GM19025 (cell line): ENCODE measurements at regions not wholly inside any gene's neighbourhood (a gene's known extent, or its start where the extent isn't known, plus 50 kb on each side); places are given as distances from the start of the nearest gene placed in this dataset.

Experiments
- ATAC-seq: cut with Tn5 transposase; IDR thresholded peaks from one replicate; pipeline ENCODE4 v1.9.1; 2021; ENCODE audit warnings: mild to moderate bottlenecking, low read depth, moderate library complexity; ENCODE audit not compliant: unreplicated experiment

DNA sequence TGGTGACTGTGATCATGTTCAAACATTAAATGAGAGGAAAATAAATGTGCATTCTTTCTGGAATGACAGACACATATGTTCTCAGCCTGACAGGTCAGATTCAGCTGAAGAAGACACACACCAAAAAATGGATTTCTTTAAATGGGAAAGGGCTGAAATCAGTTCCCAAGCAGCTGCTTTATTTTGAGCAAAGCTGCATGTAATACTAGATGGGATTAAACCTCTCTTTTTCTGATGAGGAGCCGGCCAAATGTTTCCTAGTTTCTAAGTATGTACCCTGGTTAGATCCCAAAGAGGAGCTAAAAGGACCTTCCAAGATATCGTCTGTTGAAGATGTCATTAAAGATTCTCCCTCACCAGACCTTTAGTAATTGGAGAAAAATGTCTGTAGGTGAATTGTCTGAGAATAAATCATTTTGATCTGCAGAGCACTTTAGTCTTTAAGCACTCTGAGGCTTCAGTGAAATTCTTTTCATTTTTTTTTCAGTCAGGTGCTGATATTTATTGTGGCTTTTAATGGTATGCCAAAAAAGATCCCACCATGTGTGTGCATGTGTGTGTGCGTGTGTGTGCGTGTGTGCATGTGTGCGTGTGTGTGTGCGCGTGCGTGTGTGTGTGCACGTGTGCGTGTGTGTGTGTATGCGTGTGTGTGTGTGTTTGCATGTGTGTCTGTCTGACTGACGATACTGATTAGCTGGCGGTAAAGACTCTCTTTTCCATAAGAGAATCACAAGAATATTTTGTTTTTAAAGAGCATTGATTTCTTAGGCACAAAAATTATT lies 175.8 kb downstream of the IRS1 start:
- no peak for ATAC-seq

DNA sequence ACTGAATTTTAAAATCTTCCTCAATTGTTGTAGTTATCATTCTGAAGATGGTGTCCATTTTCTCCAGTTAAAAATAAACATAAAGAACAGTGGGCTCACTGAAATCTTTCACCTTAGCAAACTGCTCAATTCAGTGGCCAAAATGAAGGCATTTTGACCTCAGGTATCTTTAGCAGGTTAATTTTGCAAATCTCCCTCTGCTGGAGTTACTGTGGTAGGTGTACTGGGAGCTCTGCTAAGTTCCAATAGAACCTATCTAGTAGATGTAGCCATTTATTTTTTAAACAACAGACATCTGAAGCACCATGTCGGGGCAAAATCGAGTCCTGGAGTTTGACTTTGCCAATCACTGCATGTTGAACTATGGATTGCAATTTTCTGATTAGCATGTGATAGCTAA lies 177.1 kb downstream of the IRS1 start:
- no peak for ATAC-seq

DNA sequence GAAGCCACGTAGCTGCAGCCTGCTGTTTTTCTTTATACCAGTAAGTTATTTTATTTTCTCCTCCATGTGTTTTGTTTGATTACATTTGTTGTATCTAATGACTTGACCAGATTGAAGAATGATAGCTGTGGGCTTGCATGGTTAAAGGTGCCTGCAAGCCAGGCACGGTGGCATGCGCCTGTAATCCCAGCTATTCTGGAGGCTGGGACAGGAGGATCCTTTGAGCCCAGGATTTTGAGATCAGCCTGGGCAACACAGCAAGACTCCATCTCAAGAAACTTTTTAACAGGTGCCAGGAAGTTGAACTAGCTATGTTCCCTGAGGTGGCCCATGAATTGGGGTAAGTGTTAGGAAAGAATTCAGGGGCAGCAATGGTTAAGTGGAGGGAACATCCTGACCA lies 179.4 kb downstream of the IRS1 start:
- no peak for ATAC-seq

DNA sequence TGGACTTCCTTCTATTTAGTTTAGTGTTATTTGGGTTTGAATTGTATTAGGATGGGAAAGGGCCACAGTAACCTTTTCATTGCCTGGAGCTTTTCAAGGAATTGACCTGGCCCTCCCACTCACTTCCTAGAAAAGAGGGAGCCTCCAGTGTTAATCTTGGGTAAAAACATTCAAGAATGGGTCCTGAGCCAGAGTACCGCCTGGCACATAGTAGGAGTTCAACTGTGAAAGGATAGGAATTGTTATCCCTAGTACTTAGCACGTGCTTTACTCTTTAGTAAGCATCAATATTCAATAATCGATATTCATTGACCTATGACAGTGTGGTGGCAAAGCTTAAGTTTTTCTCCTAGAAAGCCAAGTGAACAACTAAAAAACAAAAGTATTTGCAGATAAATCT lies 179.9 kb downstream of the IRS1 start:
- no peak for ATAC-seq

DNA sequence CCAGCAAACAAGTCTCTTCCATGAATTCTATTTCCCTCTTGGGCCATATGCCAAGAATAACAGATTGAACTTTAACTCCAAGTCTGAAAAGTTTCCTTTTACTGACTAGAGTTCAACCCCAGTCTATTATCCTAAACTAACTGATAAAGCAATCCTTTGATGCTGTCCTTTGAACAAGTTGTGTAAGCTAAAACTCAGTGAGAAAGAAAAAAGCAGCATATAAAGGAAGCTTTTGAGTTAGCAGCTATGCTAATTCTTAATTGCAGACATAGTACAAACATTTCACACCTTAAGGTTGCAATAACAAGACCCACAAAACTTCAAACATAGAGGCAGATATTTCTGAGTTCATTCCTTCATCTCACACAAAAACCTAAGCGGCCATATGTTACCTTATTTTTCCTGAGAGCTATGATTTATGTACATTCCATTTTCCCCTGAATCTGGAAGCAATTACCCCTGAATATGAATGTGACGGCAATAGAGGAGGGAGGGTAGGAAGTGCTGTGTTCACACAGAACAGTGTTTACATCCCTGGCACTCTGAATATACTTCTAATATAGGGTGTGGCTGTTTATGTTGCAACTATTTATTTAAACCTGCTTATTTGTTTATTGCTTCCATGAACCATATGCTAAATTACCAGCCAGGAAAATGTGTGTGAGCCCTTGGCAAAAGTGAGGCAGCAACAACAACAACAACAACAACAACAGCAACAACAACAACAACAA lies 180.6 kb downstream of the IRS1 start:
- ATAC-seq = no peak

DNA sequence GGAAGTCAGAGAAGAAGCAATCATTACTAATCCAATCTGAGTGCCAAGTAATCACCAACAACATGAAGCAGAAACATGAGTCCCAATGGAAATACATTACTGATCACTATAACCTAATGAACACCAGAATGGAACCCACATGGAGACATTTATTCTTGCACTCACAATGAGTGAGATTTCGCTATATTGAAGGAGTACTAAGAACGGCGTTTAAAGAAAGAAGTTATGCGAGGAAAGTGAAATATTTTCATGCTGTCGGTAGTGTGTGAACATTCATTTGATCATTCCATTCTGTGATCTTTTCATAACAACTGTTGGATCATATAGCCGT lies 181.1 kb downstream of the IRS1 start:
- no peak for ATAC-seq

DNA sequence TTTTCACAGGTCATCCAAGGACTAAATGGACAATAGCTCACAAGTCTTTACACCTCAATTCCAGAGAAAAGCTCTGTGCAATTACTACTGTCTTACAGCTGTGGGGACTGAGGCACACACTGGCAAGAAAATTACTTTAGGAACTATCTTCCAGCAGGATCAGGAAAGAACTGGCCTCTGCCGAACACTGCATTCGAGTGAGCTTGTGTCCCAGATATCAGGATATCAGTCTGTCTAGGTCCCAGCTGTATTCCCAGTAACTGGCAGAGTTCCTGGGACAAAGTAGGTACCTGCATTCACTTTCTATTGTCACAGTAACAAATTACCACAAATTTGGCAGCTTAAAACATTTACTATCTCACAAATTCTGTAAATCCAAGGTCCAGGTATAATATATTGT lies 183.7 kb downstream of the IRS1 start:
- ATAC-seq = no peak

DNA sequence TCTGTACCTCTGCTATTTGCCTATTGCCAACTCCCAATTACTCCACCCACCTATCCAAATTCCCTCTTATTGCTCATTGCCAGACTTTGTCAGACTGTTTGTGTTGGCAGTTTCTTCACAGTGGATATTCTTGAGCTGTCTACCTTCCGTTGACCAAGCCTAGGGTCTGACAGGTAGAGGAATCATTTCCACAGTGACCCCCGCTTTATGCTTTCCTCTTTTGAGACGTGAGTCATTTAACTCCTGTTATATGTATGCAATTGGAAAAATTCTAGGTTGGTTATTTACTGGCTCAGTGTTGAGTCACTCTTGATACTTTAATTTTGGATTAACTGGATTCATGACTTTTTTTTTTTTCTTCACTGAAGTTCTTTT lies 187.7 kb downstream of the IRS1 start:
- ATAC-seq = no peak

DNA sequence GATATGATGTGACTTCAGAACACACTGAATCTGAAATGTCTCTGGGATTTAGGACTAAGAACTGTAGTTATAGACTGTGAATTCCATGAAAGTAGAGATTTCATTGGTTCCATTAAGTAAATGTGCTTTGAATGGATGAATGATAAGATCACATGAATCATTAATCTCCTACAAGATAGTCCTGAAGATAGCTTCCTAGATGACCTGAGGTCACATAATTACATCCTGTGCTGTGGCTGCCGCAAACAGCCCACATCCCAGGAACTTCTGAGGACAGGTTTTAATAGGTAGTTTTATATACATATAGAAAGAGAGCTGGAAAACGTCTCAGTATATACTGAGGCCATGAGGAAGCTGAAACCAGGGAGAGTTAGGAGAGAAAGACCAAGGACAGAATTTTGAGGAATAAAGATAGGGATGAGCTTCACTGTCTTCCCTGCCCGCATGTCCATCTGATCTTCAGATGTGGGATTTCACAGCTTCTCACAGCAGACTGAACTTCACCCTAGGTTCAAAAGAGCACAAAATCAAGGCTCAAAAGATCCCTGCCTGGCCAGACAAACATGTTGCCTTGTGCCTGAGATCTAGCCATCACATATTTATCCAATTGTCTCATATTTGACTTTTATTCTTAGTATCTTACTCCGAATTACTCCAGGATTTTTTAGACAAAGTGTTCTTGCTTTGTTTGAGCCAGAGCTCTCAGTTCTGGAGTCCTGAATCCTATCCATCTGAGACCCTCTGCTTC lies 188.2 kb downstream of the IRS1 start:
- no peak for ATAC-seq

DNA sequence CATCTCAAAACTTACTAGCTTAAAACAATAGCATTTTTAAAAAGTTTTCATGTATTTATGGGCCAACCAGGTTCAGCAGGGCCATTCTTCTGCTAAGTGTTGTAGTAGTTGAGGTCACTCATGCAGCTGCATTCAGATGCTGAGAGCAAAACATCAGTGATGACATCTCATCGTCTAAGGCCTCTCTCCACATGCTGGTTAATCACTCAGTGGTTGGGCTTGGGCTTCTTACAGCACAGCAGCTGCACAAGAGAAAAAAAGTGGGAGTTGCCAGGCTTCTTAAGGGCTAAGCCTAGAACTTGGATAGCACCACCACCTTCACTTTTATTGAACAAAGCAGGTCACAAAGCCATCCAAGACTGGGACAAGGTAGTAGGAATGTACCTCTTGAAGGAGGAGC lies 190.3 kb downstream of the IRS1 start:
- ATAC-seq = no peak

DNA sequence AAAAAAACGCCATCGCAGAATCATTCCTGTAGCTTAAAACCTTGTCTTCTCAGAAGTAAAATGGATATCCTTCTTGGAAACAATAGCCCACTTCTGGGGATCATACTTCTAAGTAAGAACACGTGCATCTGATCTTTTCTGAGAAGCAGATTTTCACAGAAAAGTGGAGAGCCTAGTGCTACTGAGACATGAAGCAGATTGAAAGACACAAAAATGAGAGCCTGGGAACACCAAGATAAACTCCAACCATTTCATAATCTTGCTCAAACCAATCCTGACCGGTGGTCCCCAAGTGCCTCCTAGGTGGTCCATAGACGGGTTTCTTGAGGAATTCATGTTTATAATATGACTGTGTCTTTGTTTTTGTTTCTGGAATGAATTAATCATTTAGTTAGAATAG lies 191.2 kb downstream of the IRS1 start:
- no peak for ATAC-seq

DNA sequence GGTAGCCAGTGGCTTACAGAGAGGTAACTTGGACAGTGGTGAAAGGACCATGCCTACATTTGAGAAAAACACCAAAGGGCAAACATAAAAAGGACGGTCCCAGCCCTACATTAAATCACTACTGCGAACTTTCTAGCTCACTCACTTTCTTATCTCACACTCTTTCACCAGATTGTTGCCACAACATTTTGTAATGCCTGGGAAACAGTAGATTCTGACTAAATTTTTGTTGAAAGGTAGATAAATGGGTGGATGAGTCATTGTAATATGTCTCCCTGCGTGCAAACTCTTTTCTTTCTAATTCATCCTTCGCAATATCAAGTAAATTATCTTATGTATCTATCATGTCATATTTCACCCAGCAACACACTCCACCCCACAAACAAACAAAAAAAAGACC lies 192.2 kb downstream of the IRS1 start:
- no peak for ATAC-seq

DNA sequence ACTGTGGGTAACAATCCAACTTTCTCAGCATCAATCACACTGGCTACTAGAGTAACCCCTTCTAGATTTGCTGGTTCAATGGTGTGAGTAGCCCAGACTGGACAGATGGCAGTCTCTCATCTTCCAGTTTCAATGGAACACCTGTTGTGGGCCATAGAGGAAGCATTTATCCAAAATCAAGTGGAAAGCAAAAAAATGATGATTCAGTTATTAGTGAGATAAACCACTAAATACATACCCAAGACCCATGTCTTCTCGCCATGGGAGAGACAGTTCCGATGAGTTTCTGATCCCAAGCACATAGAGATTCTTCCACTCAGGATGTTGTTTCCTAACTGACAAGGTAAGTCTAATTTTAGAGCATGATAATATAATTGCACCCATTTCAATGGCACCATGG lies 194.0 kb downstream of the IRS1 start:
- no peak for ATAC-seq

DNA sequence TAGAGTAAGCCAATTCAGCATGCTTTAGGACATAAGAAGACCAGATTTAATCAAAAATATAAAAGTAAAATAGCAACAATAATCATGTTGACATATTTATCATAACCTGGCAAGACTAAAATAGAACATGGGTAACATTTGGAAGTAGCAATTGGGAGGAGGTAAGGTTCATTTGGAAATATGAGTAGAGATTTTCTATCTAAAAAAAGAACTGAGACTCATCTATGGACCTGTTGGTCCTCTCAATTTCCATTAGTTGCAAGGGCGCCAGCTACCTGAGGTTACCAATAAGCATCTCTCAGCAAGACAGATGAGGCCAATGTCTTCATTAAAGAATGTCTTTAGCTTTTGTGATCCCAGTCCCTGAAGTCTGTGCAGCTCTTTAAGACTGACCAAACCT lies 196.0 kb downstream of the IRS1 start:
- no peak for ATAC-seq

DNA sequence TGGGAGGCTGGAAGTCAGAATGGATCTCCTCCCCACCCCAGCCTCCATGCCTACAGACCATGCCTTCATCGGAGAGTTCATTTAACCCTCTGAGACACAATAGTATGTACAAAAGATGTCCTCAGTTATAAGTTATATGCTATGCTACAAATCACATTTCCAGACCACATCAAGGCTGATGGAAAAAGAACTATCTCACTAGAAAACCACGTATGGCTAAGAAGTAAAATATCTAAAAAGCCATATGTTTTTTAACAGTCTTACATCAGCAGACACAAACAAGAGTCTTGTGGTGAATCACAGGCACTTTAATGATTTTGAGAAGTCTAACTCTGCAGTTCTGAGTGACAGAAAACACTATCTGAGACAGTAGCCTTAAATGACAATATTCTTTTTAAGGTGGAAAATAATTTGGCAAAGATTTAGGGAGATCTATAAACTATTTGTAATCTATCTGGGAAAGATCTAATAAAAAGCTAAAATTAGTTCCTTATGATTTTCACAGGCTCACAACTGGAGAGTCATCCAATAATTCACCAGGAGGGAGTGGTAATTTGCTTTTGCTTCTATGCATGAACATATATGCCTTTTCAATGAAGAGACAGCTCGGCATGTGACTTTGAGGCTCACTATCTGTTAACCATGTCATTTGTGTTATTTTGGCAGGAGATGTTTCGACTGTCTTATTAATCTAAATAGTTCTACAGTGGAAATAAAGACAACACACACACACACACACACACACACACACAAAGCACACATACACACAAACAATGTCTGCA lies 197.5 kb downstream of the IRS1 start:
- no peak for ATAC-seq

DNA sequence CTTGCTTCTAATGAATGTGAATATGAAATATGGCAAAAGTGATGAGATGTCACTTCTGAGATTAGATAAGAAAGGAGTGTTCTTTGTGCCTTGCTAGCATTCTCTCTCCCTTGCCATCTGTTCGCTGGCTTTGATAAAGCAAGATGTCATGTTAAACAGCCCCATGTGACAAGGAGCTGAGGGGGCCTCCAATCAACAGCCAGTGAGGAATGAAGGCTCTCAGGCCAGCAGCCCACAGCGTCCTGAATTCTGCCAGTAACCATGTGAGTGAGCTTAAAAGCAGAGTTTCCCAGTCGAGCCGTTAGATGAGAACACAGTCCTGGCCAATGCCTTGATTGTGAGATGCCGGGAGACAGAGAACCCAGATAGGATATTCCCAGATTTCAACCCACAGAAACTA lies 198.8 kb downstream of the IRS1 start:
- no peak for ATAC-seq

DNA sequence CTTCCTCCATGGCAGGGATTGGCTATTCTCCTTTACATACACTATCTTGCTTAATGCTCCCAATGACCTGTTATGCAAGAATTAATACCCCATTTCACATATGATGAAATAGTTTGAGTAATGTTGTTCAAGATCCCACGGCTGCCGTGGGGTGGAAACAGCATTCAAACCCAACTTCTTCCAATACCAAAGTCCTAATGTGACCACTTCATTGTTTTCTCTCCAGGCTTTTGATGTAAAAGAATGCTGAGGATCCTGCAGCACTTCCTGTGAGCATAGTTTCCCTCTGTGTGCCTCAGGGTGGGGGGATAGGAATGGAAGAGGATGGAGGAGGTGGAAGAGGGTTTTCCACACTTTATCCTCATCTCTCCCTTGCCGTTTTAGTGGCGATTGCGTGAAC lies 199.4 kb downstream of the IRS1 start:
- ATAC-seq = no peak

DNA sequence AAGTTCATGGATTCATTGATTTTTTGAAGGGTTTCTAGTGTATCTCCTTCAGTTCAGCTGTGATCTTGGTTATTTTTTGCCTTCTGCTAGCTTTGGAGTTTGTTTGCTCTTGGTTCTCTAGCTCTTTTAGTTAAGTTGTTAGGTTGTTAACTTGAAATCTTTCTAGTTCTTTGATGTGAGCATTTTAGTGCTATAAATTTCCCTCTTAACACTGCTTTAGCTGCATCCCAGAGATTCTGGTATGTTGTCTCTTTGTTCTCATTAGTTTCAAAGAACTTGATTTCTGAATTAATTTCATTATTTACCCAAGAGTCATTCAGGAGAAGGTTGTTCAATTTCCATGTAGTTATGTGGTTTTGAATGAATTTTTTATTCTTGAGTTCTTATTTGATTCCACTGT lies 210.6 kb downstream of the IRS1 start:
- no peak for ATAC-seq

DNA sequence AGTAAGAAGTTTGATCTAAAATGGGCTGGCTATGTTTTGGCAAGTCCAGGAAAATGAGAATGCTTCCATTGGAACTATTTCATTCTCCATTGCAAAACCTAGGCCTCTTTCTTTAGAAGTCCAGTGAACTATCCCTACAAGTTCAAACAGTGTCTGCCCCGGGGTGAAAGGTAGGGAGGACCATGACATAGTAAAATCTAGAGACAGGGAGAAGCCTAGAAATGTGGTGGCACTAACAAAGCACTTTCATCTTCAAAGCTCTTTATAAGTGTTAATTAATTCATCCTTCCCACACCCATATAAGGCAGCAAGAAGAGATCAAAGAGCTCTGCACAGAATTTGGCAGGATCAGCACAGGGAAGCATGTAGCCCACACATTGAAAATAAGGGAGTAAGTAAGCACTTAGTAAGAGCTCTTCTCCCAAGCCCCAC lies 214.5 kb downstream of the IRS1 start:
- ATAC-seq = no peak

DNA sequence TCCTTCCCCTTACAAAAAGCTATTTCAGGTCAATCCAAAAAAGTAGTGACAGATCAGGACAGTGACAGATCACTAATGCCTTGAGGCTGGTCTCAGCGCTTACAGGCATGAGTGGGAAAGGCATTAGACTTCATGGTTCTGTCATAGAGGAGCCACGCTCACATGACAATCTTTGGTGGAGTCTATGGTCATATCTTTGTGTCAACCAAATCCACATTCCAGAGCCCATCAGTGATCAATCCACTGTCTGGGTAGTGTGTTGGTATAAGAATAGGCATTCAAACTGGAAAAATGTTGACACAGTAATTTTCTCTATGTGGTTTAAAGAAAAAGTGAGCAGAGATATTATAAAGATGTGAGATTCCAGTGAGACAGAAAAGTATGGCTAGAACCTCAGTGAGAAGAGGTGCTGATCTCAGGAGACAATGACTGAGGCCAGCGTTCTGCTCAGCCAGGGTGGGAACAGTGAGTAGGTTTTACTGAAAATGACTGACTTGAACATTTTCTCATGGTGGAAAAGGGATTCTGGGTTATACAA lies 215.0 kb downstream of the IRS1 start:
- no peak for ATAC-seq

DNA sequence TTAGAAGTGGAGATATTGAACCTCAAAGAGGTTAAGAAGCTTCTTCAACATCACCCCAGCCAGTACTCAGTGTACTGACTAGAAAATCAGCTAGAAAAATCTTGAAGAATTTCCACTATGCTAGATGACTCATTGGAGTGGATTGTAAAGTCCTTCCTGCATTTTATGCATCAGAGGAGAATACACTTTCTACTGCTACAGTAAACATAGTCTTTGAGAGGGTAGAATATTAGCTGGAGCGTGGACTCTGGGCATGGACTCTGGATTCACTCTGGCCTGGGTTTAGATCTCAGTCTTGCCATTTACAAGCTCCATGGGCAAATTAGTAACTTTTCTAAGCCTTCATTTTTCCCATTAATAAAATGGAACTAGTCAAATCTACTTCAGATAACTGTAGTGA lies 215.9 kb downstream of the IRS1 start:
- ATAC-seq = no peak
